ENCODE measurements at regions not wholly inside any gene's neighbourhood (a gene's known extent, or its start where the extent isn't known, plus 50 kb on each side); places are given as distances from the start of the nearest gene placed in this dataset.

- DNase-seq: no peak
Observed at GRCh38 chr4:96841801-96842200, 1001.9 kb downstream of the PDHA2 start.

- DNase-seq: no peak
Observed at GRCh38 chr4:96844858-96845490, 1005.1 kb downstream of the PDHA2 start.

- no peak for DNase-seq
Observed at GRCh38 chr4:96845819-96846218, 1005.9 kb downstream of the PDHA2 start.

- DNase-seq: no peak
Observed at GRCh38 chr4:96874657-96875056, 1034.8 kb downstream of the PDHA2 start.

GRCh38 chr4:96879527-96879926 lies 1039.6 kb downstream of the PDHA2 start:
- no peak for DNase-seq

- no peak for DNase-seq
Observed at GRCh38 chr4:96887857-96888256, 1048.0 kb downstream of the PDHA2 start.

GRCh38 chr4:96894621-96895020 lies 1054.7 kb downstream of the PDHA2 start:
- DNase-seq: no peak

- no peak for DNase-seq
Observed at GRCh38 chr4:96895826-96896225, 1055.9 kb downstream of the PDHA2 start.

- DNase-seq: peak; percentile 21
Observed at GRCh38 chr4:96912716-96913115, 1072.8 kb downstream of the PDHA2 start.

GRCh38 chr4:96913441-96914080 lies 1073.7 kb downstream of the PDHA2 start:
- DNase-seq: peak; percentile 65

GRCh38 chr4:96916711-96917110 lies 1076.8 kb downstream of the PDHA2 start:
- DNase-seq: no peak

- peak; percentile 18 for DNase-seq
Observed at GRCh38 chr4:96936886-96937285, 1097.0 kb downstream of the PDHA2 start.

- no peak for DNase-seq
Observed at GRCh38 chr4:96946552-96946951, 1106.7 kb downstream of the PDHA2 start.

- DNase-seq: no peak
Observed at GRCh38 chr4:96952610-96953009, 1112.7 kb downstream of the PDHA2 start.

GRCh38 chr4:96955226-96955625 lies 1115.3 kb downstream of the PDHA2 start:
- DNase-seq: peak; percentile 16

- DNase-seq: no peak
Observed at GRCh38 chr4:96955691-96956090, 1115.8 kb downstream of the PDHA2 start.

GRCh38 chr4:96969455-96969854 lies 1129.6 kb downstream of the PDHA2 start:
- no peak for DNase-seq

GRCh38 chr4:96972920-96973319 lies 1133.0 kb downstream of the PDHA2 start:
- no peak for DNase-seq

GRCh38 chr4:96974295-96974694 lies 1134.4 kb downstream of the PDHA2 start:
- DNase-seq: no peak

- DNase-seq: no peak
Observed at GRCh38 chr4:96983830-96984229, 1143.9 kb downstream of the PDHA2 start.

GRCh38 chr4:96986816-96987215 lies 1146.9 kb downstream of the PDHA2 start:
- no peak for DNase-seq

- DNase-seq: no peak
Observed at GRCh38 chr4:96991083-96991482, 1151.2 kb downstream of the PDHA2 start.

- DNase-seq: no peak
Observed at GRCh38 chr4:96992443-96992842, 1150.8 kb downstream of the STPG2 start.

GRCh38 chr4:96993560-96993959 lies 1149.7 kb downstream of the STPG2 start:
- no peak for DNase-seq

GRCh38 chr4:97003715-97004114 lies 1139.6 kb downstream of the STPG2 start:
- DNase-seq: no peak

Measured in NCI-H82 (cell line).